Mesodermal cell (in vitro differentiated cells): ENCODE measurements at regions not wholly inside any gene's neighbourhood (a gene's known extent, or its start where the extent isn't known, plus 50 kb on each side); places are given as distances from the start of the nearest gene placed in this dataset.
"Not testable (repeated sequence)": the region's sequence is repeated elsewhere in the genome, so short reads cannot be mapped to it uniquely, and the experiment has no call there.

ENCODE experiments used
- H3K27ac ChIP-seq: 2 replicates; pipeline ENCODE4 v1.7.0; 2013; ENCODE audit warnings: mild to moderate bottlenecking, low read depth, low read length, moderate library complexity; ENCODE audit not compliant: severe bottlenecking
- H3K36me3 ChIP-seq: 2 replicates; pipeline ENCODE4 v1.7.1; 2013; ENCODE audit warnings: mild to moderate bottlenecking, low read length, moderate library complexity; ENCODE audit not compliant: control insufficient read depth, insufficient read depth
- H3K4me1 ChIP-seq: one replicate; pipeline ENCODE4 v1.7.1; 2013; ENCODE audit warnings: mild to moderate bottlenecking, low read length; ENCODE audit not compliant: insufficient read depth, control insufficient read depth, poor library complexity, severe bottlenecking
- H3K4me3 ChIP-seq: 2 replicates; pipeline ENCODE4 v1.7.0; 2013; ENCODE audit warnings: low read length, control low read depth, mild to moderate bottlenecking; ENCODE audit not compliant: insufficient read depth, poor library complexity, severe bottlenecking; ENCODE audit errors: extremely low read depth
- H3K9me3 ChIP-seq: 2 replicates; pipeline ENCODE4 v1.7.1; 2013; ENCODE audit warnings: mild to moderate bottlenecking, low read length, moderate library complexity; ENCODE audit not compliant: control insufficient read depth
- WGBS, 2 experiments: methylation state at CpG; one replicate each; pipeline ENCODE4 v1.1.5; 2013; ENCODE audit warnings: missing lambda C conversion rate in 2 of 2; ENCODE audit not compliant: insufficient coverage in 2 of 2; 5-methylcytosine and 5-hydroxymethylcytosine counted together

DNA sequence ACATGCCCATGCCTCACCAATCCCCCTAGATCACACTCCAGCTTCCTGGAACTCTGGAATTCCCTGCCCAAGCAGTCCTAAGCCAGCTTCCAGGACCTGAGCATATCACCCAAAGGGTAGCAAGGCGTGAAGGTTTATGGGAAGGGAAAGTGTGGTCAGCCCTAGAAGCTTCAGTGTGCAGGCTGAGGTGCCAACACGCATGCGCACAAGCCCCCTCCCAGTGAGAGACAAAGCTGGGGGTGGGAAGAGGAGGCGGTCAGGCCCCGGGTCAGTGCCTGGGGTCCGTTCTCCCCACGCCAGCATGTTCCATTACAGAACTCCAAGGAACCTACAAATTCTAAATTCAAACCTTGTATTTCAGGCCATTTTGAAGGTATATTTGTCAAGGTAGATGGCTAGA is 103.6 kb upstream of the C7orf33 start:
- Histone ChIP-seq H3K9me3 (no peaks in the 10 kb centered on the region), H3K27ac (no peak overlapping the region), H3K36me3 (no peaks in the 10 kb centered on the region), H3K4me1 (no peaks in the 10 kb centered on the region), H3K4me3 (no peak overlapping the region)
- WGBS, 2 experiments, result no CpG with 5 or more reads among the region's 7 CpGs

DNA sequence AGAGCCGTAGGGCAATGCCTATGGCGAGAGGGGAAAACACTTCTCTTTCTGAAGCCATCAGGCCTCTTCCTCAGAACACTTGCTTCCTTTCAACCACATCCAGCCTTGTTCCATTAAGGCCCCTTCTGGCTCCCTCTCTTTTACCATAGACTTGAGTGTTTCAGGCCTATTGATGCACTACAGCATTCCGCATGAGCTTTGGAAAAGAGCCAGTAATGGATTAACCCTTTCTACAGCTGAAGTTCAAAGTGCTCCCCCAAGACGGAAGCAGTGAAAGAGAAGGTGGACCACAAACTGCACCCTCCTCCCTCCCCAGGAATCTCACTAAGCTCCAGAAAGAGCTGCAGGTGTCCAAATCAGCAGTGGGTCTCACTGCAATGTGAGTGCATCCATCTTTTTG is 102.7 kb upstream of the C7orf33 start:
- Histone ChIP-seq H3K36me3 (no peaks in the 10 kb centered on the region), H3K9me3 (peaks cover 4% of the 10 kb centered on the region), H3K27ac (no peak overlapping the region), H3K4me1 (no peaks in the 10 kb centered on the region), H3K4me3 (no peak overlapping the region)
- 89% methylated on average over 2 to 3 of the region's 4 CpGs for WGBS, 2 experiments

DNA sequence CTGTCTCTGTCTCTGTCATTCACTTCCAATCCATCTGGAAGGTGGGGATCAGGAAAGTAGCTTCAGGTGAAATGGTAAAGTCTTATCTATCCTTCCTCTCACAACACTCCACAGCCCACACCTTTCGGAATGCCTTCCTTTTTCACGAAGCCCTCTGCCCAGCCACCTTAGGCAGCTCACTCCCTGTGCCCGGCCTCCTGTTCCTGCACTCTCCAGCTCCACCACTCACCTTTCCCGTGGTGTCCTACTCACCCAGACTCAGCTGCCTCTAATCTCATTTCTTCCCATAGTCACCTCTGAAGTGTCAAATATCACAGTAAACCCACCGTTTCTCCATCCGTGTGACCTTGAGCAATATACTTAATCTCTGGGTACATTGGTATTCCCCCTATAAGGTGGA is 100.9 kb upstream of the C7orf33 start:
- Histone ChIP-seq H3K4me1 (no peaks in the 10 kb centered on the region), H3K4me3 (no peak overlapping the region), H3K36me3 (no peaks in the 10 kb centered on the region), H3K27ac (no peak overlapping the region), H3K9me3 (peaks cover 4% of the 10 kb centered on the region)
- 78% methylated on average over 3 to 4 of the region's 6 CpGs for WGBS, 2 experiments

DNA sequence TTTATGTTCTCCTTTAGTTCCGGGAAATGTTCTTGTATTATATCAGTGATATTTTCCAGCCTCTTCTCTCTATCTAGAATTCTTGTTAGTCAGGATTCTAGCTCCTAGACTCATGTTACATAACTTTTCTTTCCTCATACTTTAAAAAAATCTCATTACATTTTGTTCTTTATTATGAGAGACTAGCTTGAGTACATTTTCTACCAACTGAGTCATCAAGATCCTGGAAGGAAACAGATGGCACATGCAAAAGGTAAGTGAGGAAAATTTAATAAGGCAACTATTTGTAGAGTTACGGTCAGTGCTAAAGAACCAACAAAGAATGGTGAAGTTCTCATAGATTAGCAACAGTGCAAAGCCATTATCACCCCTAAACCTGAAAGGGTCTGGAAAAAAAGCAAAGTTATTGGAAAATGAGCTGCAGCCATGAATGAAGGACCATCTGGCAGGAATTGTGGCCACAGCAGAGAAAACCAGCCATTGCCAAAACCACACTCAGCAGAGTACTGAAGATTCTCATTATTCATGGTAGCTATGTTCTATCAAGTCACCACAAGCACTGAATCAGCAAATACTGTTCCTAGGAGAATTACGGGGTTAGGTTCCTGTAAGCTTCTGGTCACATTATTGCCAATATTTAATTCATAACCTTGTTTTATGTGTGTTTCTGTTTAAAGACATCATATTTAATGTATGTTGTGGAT is 98.3 kb upstream of the C7orf33 start:
- no peaks in the 10 kb centered on the region for H3K36me3 ChIP-seq
- H3K9me3 ChIP-seq, result peaks cover 4% of the 10 kb centered on the region
- 100% methylated on average over 1 of the region's 3 CpGs; no CpG with 5 or more reads in 1 of the 2 experiments for WGBS, 2 experiments
- no peak overlapping the region for H3K27ac ChIP-seq
- H3K4me1 ChIP-seq, result peaks cover 2% of the 10 kb centered on the region
- H3K4me3 ChIP-seq, result no peak overlapping the region

DNA sequence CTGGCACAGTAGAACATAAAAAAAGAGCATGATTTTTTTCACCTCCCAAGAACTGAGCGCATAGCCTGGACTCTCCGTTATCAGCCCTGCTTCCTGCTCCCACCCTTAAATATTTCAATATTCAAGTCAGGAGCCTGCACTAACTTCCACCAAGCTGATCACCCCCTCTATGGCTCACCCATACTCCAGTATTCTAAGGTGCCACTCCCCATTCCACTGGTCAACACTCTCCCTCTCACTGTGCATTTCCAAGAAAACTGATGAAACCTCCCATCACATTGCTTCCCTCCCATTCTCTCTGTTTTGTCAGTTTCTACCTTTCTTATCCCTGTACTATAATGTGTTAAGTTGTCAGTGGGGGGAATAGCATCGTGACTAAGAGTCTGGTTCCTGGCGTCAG is 95.0 kb upstream of the C7orf33 start:
- Histone ChIP-seq H3K27ac (no peak overlapping the region), H3K36me3 (no peaks in the 10 kb centered on the region), H3K4me3 (no peak overlapping the region), H3K9me3 (peaks cover 4% of the 10 kb centered on the region), H3K4me1 (peaks cover 3% of the 10 kb centered on the region)
- WGBS, 2 experiments, result 93 to 100% methylated on average over 2 of the region's 4 CpGs

DNA sequence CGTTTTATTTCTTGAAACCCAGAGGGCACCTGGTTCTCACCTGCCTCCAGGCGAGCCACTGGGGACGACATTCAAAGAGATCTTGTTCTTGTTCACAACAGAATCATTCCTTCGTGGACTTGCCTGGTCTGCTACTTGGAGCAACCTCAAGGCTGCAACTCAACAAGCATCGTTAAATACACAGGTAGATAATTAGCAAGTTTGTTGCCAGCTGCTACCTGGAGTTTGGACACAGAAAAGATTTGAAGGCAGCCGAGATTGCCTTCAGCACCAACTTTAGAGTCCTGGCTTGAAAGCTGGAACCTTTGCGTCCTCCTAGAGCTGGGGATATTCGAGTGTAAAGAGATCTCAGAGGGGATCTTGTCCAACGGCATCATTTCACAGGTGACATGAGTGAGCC is 89.6 kb upstream of the C7orf33 start:
- peaks cover 3% of the 10 kb centered on the region for H3K4me1 ChIP-seq
- no peaks in the 10 kb centered on the region for H3K36me3 ChIP-seq
- H3K27ac ChIP-seq, result no peak overlapping the region
- 90 to 92% methylated on average over 7 to 9 of the region's 9 CpGs for WGBS, 2 experiments
- no peaks in the 10 kb centered on the region for H3K9me3 ChIP-seq
- H3K4me3 ChIP-seq, result no peak overlapping the region

DNA sequence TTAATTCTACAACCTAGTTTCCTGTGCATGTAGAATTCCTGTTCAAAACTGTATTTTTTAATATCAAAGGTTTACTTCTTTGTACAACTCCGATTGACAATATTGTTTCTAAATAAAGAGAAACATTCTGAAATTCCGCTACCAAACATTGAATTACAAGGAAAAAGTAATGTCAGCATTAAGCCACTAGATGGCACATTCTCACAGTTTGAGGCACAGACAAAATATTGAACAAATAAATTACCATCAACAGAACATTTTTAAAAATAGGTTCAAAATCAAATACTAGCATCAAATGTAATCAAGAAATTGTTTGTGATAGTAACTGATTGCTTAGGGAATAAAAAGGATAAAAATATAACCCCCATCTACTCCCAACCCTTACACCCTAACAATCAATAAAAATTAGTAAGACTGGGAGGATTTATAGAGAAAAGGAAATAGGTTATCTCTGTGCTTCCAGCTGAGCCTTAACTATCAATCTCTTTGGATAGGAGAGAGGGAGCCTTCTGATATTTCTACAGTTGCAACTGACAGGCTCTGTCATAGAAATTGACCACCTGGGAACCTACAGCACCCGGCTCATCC is 86.6 kb upstream of the C7orf33 start:
- no peak overlapping the region for H3K4me3 ChIP-seq
- H3K27ac ChIP-seq, result no peak overlapping the region
- no peaks in the 10 kb centered on the region for H3K9me3 ChIP-seq
- WGBS, 2 experiments, result 57% methylated on average over 3 of the region's 3 CpGs; no CpG with 5 or more reads in 1 of the 2 experiments
- H3K36me3 ChIP-seq, result no peaks in the 10 kb centered on the region
- H3K4me1 ChIP-seq, result no peaks in the 10 kb centered on the region

DNA sequence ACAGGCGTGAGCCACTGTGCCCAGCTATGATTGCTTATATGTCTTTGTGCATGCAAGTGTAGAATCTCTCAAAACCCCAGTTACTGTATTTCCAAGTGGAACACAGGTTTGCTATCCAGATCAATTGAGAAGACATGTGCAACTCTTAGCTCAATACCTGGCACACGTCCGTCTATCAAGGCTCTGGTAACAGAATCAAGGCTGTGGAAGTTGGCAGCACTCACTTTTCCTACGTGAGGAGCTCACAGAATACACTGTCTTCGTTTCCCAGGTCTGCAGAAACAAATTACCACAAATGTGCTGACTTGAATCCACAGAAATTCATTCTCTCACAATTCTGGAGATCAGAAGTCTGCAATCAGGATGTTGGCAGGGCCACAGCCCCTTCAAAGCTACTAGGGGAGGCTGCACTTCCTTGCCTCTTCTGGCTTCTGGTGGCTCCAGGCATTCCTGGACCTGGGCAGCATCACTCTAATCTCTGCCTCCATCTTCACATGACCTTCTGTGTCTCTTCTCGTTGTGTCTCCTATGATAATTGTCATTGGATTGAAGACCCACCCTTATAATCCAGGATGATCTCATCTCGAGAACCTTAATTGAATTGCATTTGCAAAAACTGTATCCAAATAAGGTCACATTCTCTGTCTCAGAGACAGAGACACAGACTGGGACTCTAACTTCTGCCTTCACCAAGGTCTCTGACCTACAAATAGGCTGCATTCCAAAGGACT is 84.8 kb upstream of the C7orf33 start:
- Histone ChIP-seq H3K4me1 (no peaks in the 10 kb centered on the region), H3K9me3 (no peaks in the 10 kb centered on the region), H3K4me3 (no peak overlapping the region), H3K27ac (no peak overlapping the region), H3K36me3 (no peaks in the 10 kb centered on the region)
- 85 to 92% methylated on average over 6 to 7 of the region's 7 CpGs for WGBS, 2 experiments

DNA sequence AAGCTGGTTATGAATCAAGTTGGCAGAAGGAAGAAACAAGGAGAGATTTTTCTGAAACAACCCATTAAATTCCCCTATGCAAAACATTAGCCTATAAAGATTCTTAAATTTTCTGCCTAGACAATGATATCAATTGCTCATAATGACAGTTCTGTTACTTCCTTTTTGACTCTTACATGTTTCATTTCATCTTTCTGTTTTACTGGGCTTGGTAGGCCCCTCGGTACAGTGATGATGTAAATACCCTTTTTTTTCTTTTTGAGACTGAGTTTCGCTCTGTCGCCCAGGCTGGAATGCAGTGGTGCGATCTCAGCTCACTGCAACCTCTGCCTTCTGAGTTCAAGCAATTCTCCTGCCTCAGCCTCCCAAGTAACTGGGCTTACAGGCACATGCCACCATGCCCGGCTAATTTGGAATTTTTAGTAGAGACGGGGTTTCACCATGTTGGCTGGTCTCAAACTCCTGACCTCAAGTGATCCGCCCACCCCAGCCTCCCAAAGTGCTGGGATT is 83.4 kb upstream of the C7orf33 start:
- not testable (repeated sequence) for H3K27ac ChIP-seq, H3K36me3 ChIP-seq, H3K4me1 ChIP-seq, H3K4me3 ChIP-seq, H3K9me3 ChIP-seq
- 94 to 98% methylated on average over 4 to 7 of the region's 7 CpGs for WGBS, 2 experiments

DNA sequence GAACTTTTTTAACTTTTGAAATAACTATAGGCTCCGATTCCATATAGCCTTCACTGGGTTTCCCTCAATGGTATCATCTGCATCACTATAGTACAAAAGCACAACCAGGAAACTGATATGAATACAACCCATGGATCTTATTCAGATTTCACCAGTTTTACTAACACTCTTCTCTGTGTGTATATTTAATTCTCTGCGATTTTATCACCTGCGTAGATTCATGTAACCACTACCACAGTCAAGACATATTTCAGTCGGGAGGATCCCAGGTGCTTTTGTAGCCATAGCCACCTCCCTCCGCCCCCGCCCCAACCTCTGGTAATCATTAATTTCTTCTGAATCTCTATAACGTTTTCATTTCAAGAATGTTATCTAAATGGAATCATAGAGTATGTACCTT is 82.8 kb upstream of the C7orf33 start:
- H3K4me1 ChIP-seq, result no peaks in the 10 kb centered on the region
- 88 to 90% methylated on average over 3 to 4 of the region's 7 CpGs for WGBS, 2 experiments
- H3K9me3 ChIP-seq, result no peaks in the 10 kb centered on the region
- no peak overlapping the region for H3K4me3 ChIP-seq
- H3K36me3 ChIP-seq, result no peaks in the 10 kb centered on the region
- H3K27ac ChIP-seq, result no peak overlapping the region

DNA sequence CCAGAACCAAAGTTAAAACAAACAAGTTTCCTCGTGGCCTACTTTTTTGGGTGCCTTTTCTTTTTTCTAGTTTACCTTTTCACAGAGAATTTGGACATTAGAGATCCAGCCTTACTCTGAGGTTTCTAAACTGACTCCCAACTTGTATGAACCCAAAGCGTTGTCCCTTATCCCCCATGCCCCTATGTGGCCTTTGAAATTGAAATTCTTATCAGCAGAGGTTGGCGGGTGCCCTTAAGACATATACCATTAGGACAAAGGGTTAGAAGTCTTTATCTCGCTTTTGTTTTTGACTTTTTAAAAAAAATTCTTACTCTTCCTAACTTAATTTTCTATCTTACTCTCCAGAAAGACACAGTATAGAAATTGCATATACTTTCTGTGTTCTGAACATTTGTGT is 76.3 kb upstream of the C7orf33 start:
- WGBS, 2 experiments, result 63 to 70% methylated on average over 1 to 2 of the region's 4 CpGs
- no peak overlapping the region for H3K27ac ChIP-seq
- H3K9me3 ChIP-seq, result peaks cover 12% of the 10 kb centered on the region
- no peaks in the 10 kb centered on the region for H3K36me3 ChIP-seq
- H3K4me3 ChIP-seq, result no peak overlapping the region
- peaks cover 11% of the 10 kb centered on the region for H3K4me1 ChIP-seq
